ENCODE measurements at regions not wholly inside any gene's neighbourhood (a gene's known extent, or its start where the extent isn't known, plus 50 kb on each side); places are given as distances from the start of the nearest gene placed in this dataset.

- no peak for DNase-seq
- H3K4me3 ChIP-seq (ENCODE audit: low read depth, low read length), result no peak overlapping the region
- H3K4me1 ChIP-seq, result no peaks in the 10 kb centered on the region
- no peaks in the 10 kb centered on the region for H3K27me3 ChIP-seq
- TF ChIP-seq CTCF (IDR thresholded peaks at IDR 0.05; ENCODE audit: low read depth, low read length), result no peak
- no peaks in the 10 kb centered on the region for H3K36me3 ChIP-seq
- no peaks in the 10 kb centered on the region for H3K9me3 ChIP-seq
These were observed 211.2 kb upstream of the PTBP2 start for GRCh38 chr1:96510391-96510790.

- Histone ChIP-seq H3K9me3 (no peaks in the 10 kb centered on the region), H3K36me3 (no peaks in the 10 kb centered on the region), H3K4me3 (ENCODE audit: low read depth, low read length) (no peak overlapping the region), H3K4me1 (no peaks in the 10 kb centered on the region), H3K27me3 (no peaks in the 10 kb centered on the region)
- TF ChIP-seq CTCF (IDR thresholded peaks at IDR 0.05; ENCODE audit: low read depth, low read length), result no peak
- no peak for DNase-seq
These were observed 210.7 kb upstream of the PTBP2 start for GRCh38 chr1:96510911-96511310.

- no peak for DNase-seq
- H3K9me3 ChIP-seq, result no peaks in the 10 kb centered on the region
- TF ChIP-seq CTCF (IDR thresholded peaks at IDR 0.05; ENCODE audit: low read depth, low read length), result no peak
These were observed 208.4 kb upstream of the PTBP2 start for GRCh38 chr1:96513136-96513535.

GRCh38 chr1:96515430-96515829, 206.2 kb upstream of the PTBP2 start:
- H3K4me3 ChIP-seq (ENCODE audit: low read depth, low read length), result no peak overlapping the region
- H3K27me3 ChIP-seq, result no peaks in the 10 kb centered on the region
- no peaks in the 10 kb centered on the region for H3K36me3 ChIP-seq
- no peak for TF ChIP-seq CTCF (IDR thresholded peaks at IDR 0.05; ENCODE audit: low read depth, low read length)
- H3K4me1 ChIP-seq, result no peaks in the 10 kb centered on the region
- no peaks in the 10 kb centered on the region for H3K9me3 ChIP-seq
- no peak for DNase-seq

More at GRCh38 chr1:96513136-96513535, 208.4 kb upstream of the PTBP2 start:
- H3K4me3 ChIP-seq (ENCODE audit: low read depth, low read length), result no peak overlapping the region
- no peaks in the 10 kb centered on the region for H3K4me1 ChIP-seq
- H3K36me3 ChIP-seq, result no peaks in the 10 kb centered on the region
- no peaks in the 10 kb centered on the region for H3K27me3 ChIP-seq

GRCh38 chr1:96515925-96516324, 205.7 kb upstream of the PTBP2 start:
- Histone ChIP-seq H3K9me3 (no peaks in the 10 kb centered on the region), H3K4me1 (no peaks in the 10 kb centered on the region)
- no peak for DNase-seq

More at GRCh38 chr1:96515925-96516324, 205.7 kb upstream of the PTBP2 start:
- no peak for TF ChIP-seq CTCF (IDR thresholded peaks at IDR 0.05; ENCODE audit: low read depth, low read length)
- Histone ChIP-seq H3K27me3 (no peaks in the 10 kb centered on the region), H3K36me3 (no peaks in the 10 kb centered on the region), H3K4me3 (ENCODE audit: low read depth, low read length) (no peak overlapping the region)
